ENCODE measurements at regions not wholly inside any gene's neighbourhood (a gene's known extent, or its start where the extent isn't known, plus 50 kb on each side); places are given as distances from the start of the nearest gene placed in this dataset.

- Histone ChIP-seq H3K9ac (ENCODE audit: low read length) (no peak overlapping the region), H3K4me1 (ENCODE audit: insufficient read depth, low read length) (no peaks in the 10 kb centered on the region), H3F3A (ENCODE audit: low read length, unreplicated experiment) (no peaks in the 10 kb centered on the region), H4K20me1 (ENCODE audit: low read length) (no peaks in the 10 kb centered on the region), H3K27ac (ENCODE audit: low read length) (no peak overlapping the region), H3K79me2 (ENCODE audit: low read length) (no peaks in the 10 kb centered on the region), H2AFZ (ENCODE audit: low read length) (no peak overlapping the region), H3K4me2 (ENCODE audit: low read length) (no peak overlapping the region), H3K27me3 (ENCODE audit: low read length) (0 out of 2 replicates have a peak, but pooled peaks cover 5% of the 10 kb centered on the region), H3K36me3 (ENCODE audit: low read depth, low read length) (no peaks in the 10 kb centered on the region), H3K4me3 (ENCODE audit: low read length) (no peak overlapping the region), H3K9me3 (ENCODE audit: low read length) (no peaks in the 10 kb centered on the region), H3K9me2 (replicated peaks; ENCODE audit: low read length) (no peaks in the 10 kb centered on the region)
- CTCF ChIA-PET, result interaction anchor here (0.5 to 0.6 kb wide), 2 partner anchors 196 to 197 kb away, joined by 3 read pairs; no protein-coding TSS in a partner anchor
- POLR2A ChIA-PET (ENCODE audit: unreplicated experiment), result no interaction called here
- DNase-seq (no peak), ATAC-seq (no peak)
- no TSS peak for BruUV-seq (replicated peaks)
- TF ChIP-seq CTCF (conservative IDR thresholded peaks at IDR 0.05; ENCODE audit: low read depth, low read length) (no peak), EZH2phosphoT487 (IDR thresholded peaks at IDR 0.05; ENCODE audit: borderline replicate concordance, low read length) (no peak), EZH2 (IDR thresholded peaks at IDR 0.05; ENCODE audit: low read length, unreplicated experiment) (no peak)
- intact Hi-C loops (cut with micrococcal nuclease), result no loop called here
These were observed 191.2 kb upstream of the PHYHIPL start for GRCh38 chr10:58985216-58985615.

- BruUV-seq (replicated peaks), result no TSS peak
- Histone ChIP-seq H3K79me2 (ENCODE audit: low read length) (no peaks in the 10 kb centered on the region), H3K36me3 (ENCODE audit: low read depth, low read length) (no peaks in the 10 kb centered on the region), H3K9me2 (replicated peaks; ENCODE audit: low read length) (no peaks in the 10 kb centered on the region), H3K9ac (ENCODE audit: low read length) (no peak overlapping the region), H3K27me3 (ENCODE audit: low read length) (0 out of 2 replicates have a peak, but pooled peaks cover 5% of the 10 kb centered on the region), H3F3A (ENCODE audit: low read length, unreplicated experiment) (no peaks in the 10 kb centered on the region), H3K27ac (ENCODE audit: low read length) (no peak overlapping the region), H3K9me3 (ENCODE audit: low read length) (no peaks in the 10 kb centered on the region), H4K20me1 (ENCODE audit: low read length) (no peaks in the 10 kb centered on the region), H3K4me2 (ENCODE audit: low read length) (no peak overlapping the region), H2AFZ (ENCODE audit: low read length) (no peak overlapping the region), H3K4me3 (ENCODE audit: low read length) (no peak overlapping the region), H3K4me1 (ENCODE audit: insufficient read depth, low read length) (peaks cover 8% of the 10 kb centered on the region)
- ChIA-PET CTCF (no interaction called here), POLR2A (ENCODE audit: unreplicated experiment) (no interaction called here)
- no peak for TF ChIP-seq EZH2phosphoT487 (IDR thresholded peaks at IDR 0.05; ENCODE audit: borderline replicate concordance, low read length)
- DNase-seq, result no peak
- ATAC-seq, result no peak
- intact Hi-C loops (cut with micrococcal nuclease), result no loop called here
These were observed 186.9 kb upstream of the PHYHIPL start for GRCh38 chr10:58989486-58990039.

- no peak overlapping the region for H3K4me3 ChIP-seq (ENCODE audit: low read length)
- H3F3A ChIP-seq (ENCODE audit: low read length, unreplicated experiment), result no peaks in the 10 kb centered on the region
- peaks cover 15% of the 10 kb centered on the region for H3K4me1 ChIP-seq (ENCODE audit: insufficient read depth, low read length)
- H3K4me2 ChIP-seq (ENCODE audit: low read length), result no peak overlapping the region
- H3K79me2 ChIP-seq (ENCODE audit: low read length), result no peaks in the 10 kb centered on the region
- no peak overlapping the region for H2AFZ ChIP-seq (ENCODE audit: low read length)
- no peaks in the 10 kb centered on the region for H3K9me3 ChIP-seq (ENCODE audit: low read length)
- H3K36me3 ChIP-seq (ENCODE audit: low read depth, low read length), result no peaks in the 10 kb centered on the region
- intact Hi-C loops (cut with micrococcal nuclease), result no loop called here
- H4K20me1 ChIP-seq (ENCODE audit: low read length), result no peaks in the 10 kb centered on the region
- no peak overlapping the region for H3K9ac ChIP-seq (ENCODE audit: low read length)
- H3K9me2 ChIP-seq (replicated peaks; ENCODE audit: low read length), result no peaks in the 10 kb centered on the region
- TF ChIP-seq EZH2 (IDR thresholded peaks at IDR 0.05; ENCODE audit: low read length, unreplicated experiment) (no peak), EZH2phosphoT487 (IDR thresholded peaks at IDR 0.05; ENCODE audit: borderline replicate concordance, low read length) (no peak)
- ATAC-seq (no peak), DNase-seq (no peak)
- CTCF ChIA-PET, result no interaction called here
- no TSS peak for BruUV-seq (replicated peaks)
- no peak overlapping the region for H3K27ac ChIP-seq (ENCODE audit: low read length)
- 0 out of 2 replicates have a peak, but pooled peaks cover 5% of the 10 kb centered on the region for H3K27me3 ChIP-seq (ENCODE audit: low read length)
- POLR2A ChIA-PET (ENCODE audit: unreplicated experiment), result no interaction called here
These were observed 185.8 kb upstream of the PHYHIPL start for GRCh38 chr10:58990693-58991092.

Data from PC-3 (cell line).